Hematopoietic multipotent progenitor cell treated with erythropoietin and hydrocortisone succinate and interleukin-3 and kit ligand, for 6 days (in vitro differentiated cells): ENCODE measurements at regions not wholly inside any gene's neighbourhood (a gene's known extent, or its start where the extent isn't known, plus 50 kb on each side); places are given as distances from the start of the nearest gene placed in this dataset.
"Not testable (repeated sequence)": the region's sequence is repeated elsewhere in the genome, so short reads cannot be mapped to it uniquely, and the experiment has no call there.

Source experiments
- DNase-seq: peaks from one replicate; pipeline ENCODE4 v3.0.0-alpha.2; 2015

DNA sequence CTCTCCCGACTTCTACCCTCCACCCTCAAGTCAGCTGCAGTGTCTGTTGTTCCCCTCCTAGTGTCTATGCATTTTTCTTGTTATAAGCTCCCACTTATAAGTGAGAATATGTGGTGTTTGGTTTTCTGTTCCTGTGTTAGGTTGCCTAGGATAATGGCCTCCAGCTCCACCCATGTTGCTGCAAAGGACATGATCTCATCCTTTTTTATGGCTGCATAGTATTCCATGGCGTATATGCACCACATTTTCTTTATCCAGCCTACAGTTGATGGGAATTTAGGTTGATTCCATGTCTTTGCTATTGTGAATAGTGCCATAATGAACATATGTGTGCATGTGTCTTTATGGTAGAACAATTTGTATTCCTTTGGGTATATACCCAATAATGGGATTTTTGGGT lies 80.7 kb downstream of the SPTSSA start:
- DNase-seq: not testable (repeated sequence)

DNA sequence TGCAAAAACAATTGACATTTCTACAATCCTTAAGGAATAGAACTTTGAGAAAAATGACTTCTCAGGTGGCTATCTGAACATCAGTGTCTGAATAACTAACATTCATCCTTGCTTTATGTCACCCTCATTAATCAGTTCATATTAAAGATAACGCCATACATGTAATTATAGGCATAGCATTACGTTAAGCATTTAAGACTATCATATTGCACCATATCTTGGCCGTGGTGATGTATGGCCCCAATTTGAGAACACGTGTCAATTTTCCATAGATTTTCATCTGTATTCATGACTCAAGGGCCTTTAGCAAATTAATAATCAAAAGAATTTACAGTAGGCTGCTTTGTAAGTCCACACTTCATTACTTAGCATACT lies 81.6 kb downstream of the SPTSSA start:
- DNase-seq: no peak

DNA sequence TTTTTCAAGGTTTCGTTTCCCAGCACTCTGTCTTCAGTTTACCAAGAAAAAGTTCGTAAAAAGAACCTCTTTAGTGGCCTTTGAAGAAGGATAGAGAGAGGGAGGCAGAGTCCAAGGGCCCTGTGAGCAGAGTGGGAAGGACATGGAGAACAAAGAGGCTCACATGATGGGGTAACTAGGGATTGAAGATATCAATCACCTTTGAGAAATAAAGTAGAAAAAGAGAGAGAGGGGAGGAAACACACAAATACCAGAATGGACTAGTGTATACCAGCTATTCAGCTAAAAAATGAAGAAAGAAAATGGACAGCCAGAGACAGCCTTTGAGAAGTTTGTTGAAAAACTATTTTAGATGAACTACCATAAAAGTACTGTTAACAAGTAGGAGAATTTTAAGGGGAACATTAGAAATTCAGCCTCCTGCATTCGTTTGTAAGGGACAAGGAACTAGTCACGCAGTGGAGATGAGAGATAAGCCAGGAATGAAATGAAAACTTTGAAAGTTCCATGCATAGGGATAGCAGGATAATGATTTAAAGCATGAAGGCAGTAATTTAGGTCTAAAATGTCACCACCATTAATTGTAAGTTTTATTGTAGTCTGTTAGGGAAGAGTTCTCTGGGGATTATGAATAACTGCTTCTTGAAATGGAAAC lies 82.1 kb downstream of the SPTSSA start:
- DNase-seq: no peak

GRCh38 chr14:34376649-34377267 lies 85.3 kb downstream of the SPTSSA start:
- no peak for DNase-seq

DNA sequence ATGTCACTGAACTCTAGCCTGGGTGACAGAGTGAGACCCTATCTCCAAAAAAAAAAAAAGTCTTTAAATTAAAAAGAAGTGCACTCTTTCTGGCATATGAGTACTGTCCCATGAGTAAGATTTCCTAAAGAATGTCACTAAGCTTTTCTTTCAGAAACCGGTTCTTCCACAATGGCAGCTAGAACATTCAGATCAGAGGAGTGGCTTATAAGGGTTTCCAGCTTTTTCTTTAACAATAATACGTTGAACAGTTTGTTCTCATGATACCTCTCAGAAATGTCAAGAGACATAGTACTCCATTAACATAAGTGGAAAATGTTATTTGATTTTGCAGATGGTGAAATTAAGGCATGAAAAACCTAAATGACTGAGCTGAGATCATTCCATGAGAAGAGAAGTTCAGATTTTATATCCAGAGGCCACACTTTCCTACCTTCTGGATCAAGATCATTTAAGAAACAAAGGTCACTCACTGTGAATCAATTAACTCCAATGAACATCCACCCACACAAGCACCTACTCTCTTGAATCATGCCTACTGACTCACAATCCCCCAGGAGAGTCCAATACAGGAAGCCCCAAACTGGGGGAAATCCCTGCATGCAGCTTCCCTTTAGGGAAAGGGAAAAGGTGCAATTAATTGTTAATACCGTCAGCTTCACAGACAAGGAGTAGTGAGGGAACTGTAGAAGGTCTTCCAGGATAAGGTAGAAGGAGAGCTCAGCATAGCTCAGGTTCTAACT lies 86.9 kb downstream of the SPTSSA start:
- DNase-seq: no peak

DNA sequence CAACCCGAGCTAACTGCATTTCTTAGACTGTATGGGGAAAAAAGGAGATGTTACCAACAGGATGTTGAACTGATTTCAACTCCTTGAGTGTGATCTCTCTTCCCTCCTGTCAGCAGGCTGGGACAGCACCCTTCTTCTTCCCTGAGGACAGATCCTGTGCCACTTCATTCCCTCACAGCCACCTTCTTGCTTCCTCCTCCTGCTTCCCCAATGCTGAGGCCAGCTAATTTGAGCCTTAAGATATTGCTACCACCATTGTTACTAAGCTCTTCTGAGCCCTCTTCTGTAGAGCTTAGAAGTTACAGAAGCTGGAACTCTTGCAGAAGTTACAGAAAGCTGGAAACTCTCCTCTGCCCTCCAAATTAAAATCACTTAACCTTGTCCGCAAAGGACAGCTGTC lies 88.8 kb downstream of the SPTSSA start:
- DNase-seq: no peak

DNA sequence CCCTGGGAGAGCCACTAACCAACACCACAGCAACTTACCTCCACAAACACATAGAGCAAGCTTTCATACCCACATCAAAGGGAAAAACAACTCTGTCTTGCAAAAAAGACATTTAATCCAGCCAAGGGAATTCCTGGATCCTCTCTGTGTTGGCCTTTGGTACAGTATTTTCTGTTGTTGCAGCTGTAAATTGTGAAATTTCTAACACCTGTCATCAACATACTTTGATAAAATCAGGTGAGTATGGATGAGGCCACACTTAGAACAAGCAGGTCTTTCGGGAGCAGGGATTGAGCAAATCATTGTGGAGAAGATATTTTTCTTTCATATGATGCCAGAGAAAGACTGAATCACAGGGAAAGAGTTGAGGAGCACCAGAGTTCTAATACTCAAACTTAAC lies 89.3 kb downstream of the SPTSSA start:
- no peak for DNase-seq

GRCh38 chr14:34369648-34370030 lies 92.4 kb downstream of the SPTSSA start:
- DNase-seq: no peak

GRCh38 chr14:34368971-34369647 lies 92.9 kb downstream of the SPTSSA start:
- DNase-seq: peak; percentile 46

- peak; percentile 69 for DNase-seq
Observed at GRCh38 chr14:34368115-34368970, 93.7 kb downstream of the SPTSSA start.

GRCh38 chr14:34365309-34365915 lies 96.6 kb downstream of the SPTSSA start:
- DNase-seq: peak; percentile 46

- no peak for DNase-seq
Observed at GRCh38 chr14:34364201-34364600, 97.8 kb downstream of the SPTSSA start.

GRCh38 chr14:34363733-34364134 lies 98.3 kb downstream of the SPTSSA start:
- no peak for DNase-seq

- DNase-seq: no peak
Observed at GRCh38 chr14:34362641-34363251, 99.3 kb downstream of the SPTSSA start.

DNA sequence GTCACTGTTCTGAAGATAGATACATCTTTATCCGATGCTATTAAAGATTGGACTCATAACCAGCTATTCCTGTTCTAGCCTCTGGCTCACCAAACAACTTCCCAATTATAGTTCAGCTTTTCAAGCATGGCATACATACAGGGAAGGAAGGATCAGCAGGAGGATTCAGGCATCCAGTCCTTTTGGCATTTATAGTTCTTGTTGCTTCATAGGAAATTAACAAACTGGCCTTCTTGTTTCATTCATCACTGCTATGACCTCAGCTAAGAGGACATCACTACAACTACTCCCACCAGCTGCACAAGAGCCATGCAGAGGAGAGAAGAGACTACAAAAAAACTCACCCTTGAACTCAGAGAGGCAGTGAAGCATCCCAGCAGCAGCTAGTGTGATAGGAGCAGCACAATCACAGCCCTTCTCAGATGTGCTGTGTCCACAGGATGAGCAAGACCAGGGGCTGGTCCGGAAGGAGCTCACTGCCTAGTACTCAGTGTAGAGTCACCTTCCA lies 100.5 kb downstream of the SPTSSA start:
- no peak for DNase-seq

DNA sequence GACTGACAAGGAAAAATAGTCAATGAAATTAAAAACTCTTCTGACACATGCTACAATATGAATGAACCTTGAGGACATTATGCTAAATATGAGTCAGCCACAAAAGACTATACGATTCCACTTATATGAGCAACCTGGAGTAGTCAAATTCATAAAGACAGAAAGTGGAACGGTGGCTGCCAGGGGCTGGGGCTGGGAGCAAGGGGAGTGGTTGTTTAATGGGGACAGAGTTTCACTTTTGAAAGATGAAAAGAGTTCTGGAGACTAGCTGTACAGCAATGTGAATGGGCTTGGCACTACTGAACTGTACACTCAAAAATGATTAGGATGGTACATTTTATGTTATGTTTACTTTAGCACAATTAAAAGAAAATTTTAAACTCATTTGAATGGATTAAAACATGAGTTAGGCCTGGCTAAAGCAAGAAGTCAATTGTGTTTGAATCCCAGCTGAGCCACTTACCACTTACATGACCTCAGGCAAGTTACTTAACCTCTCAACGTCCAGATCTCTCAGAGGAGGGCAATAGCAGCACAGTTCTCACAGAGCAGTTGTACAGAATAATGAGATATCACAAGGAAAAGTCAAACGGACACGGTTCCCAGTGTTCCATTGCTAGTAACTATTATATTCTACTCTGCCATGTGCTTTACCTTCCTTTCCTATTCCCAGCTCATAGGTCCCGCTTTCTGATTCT lies 102.5 kb downstream of the SPTSSA start:
- DNase-seq: no peak

DNA sequence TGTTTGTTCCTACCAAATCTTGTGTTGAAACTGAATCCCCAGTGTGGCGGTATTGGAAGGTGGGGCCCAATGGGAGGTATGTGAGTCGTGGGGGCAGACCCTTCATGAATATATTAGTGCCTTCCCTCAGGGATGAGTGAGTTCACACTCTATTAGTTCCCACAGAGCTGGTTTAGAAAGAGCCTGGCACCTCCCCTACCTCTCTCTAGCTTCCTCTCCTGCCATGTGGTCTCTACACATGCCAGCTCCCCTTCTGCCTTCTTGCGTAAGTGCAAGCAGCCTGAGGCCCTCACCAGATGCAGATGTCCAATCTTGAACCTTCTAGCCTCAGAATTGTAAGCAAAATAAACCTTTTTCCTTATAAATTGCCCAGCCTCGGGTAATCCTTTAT lies 105.8 kb downstream of the SPTSSA start:
- DNase-seq: peak; percentile 49

DNA sequence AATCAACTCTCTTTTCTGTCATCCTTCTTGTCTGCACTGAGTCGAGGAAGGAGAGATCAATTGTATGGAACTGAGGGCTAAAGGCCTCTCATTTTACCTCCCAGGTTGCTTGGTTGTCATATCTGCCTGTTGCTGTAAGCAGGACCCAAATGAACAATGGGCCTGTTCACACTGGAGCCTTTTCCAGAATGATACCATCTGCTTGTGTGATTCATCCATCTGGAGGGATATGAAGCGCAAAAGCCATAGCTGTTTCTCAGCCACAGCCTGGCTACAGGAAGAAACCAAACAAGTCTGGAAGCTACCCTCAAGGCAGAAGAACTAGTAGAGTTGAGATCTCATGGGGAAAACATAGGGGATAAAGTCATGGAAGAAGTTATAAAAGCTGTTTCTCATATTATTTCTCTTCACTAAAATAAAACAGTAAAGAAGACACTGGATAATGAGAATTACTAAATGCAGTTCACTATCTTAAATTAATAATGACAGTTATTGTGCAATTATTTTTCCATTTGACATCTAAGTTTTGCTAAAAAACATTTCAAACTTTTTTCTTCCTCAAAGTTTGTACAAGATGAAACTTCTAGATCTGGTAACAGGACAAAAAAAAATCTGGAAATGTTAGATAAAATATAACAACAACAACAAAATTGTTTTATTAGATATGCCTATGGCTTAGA lies 106.3 kb downstream of the SPTSSA start:
- DNase-seq: no peak

DNA sequence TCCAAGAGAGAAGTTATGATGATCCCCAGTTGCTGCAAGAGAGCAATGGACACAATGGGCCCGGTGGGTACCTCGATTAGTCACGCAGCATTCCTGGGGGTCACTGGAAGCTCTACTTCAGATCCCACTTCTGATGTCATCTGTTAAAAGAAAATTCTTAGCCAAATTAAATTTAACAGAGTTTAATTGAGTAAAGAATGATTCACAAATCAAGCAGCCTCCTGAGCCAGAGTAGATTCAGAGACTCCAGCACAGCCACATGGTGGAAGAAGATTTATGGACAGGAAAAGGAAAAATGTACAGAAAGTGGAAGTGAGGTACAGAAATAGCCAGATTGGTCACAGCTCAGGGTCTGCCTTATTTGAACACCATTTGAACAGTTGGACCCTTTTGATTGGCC lies 107.5 kb downstream of the SPTSSA start:
- DNase-seq: no peak

GRCh38 chr14:34350903-34351302 lies 111.1 kb downstream of the SPTSSA start:
- no peak for DNase-seq
